HPDE6-E6E7 (cell line): ENCODE measurements at regions not wholly inside any gene's neighbourhood (a gene's known extent, or its start where the extent isn't known, plus 50 kb on each side); places are given as distances from the start of the nearest gene placed in this dataset.

Source experiments
- DNase-seq: peaks from one replicate; pipeline ENCODE4 v3.0.0; 2011; ENCODE audit warnings: missing footprints; ENCODE audit errors: extremely low spot score

DNA sequence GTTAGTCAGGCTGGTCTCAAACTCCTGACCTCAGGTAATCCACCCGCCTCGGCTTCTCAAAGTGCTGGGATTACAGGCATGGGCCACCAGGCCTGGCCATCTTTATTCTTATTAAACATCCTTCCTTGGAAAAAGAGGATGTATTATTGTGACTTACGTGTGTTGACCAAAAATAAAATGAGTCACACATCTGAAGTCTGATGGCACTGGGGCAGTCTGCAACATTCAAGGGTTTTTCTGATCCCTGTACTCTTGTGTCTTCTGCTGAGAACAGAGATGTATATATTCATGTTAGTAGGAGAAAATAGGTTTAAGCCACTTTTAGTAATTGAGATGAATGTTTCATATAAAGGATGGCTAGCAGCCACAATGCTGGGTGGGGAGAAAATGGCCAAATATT is 129.9 kb upstream of the RIPOR2 start:
- no peak for DNase-seq

DNA sequence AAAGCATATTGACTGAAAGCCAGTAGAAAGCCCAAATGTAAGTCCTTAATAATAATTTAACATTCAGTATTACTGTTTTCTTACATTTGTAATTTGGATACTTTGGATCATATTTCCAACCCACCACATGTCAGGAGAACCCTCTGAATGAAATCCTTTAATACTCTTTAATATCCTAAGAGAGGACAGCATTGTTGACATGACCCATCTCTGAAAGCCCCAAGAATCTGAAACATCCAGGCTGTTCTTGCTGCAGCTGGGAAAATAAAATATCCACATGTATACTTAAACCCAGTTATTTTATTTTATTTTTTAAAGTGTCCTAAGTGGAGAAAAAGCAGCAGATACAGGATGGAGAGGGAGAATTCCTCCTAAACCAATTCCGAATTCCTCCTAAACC is 130.8 kb upstream of the RIPOR2 start:
- DNase-seq = no peak

DNA sequence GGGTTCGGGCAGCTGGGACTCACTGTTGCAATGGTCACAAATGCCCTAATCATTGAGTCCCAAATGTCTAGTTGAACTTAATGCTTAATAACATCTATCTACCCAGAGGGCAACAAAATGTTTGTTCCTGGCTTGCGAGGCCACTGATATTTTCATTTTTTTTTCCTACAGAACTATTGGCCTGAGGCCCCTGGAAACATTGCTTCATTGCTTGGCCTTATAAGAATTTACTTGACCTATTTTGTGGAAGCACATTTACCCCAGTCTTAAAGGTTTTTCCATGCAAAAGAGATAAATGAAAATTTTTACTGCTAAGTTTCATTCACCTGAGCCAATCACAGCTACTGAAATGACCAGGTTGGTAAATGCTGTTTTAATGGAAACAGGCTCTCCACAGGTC is 133.1 kb upstream of the RIPOR2 start:
- DNase-seq = no peak

DNA sequence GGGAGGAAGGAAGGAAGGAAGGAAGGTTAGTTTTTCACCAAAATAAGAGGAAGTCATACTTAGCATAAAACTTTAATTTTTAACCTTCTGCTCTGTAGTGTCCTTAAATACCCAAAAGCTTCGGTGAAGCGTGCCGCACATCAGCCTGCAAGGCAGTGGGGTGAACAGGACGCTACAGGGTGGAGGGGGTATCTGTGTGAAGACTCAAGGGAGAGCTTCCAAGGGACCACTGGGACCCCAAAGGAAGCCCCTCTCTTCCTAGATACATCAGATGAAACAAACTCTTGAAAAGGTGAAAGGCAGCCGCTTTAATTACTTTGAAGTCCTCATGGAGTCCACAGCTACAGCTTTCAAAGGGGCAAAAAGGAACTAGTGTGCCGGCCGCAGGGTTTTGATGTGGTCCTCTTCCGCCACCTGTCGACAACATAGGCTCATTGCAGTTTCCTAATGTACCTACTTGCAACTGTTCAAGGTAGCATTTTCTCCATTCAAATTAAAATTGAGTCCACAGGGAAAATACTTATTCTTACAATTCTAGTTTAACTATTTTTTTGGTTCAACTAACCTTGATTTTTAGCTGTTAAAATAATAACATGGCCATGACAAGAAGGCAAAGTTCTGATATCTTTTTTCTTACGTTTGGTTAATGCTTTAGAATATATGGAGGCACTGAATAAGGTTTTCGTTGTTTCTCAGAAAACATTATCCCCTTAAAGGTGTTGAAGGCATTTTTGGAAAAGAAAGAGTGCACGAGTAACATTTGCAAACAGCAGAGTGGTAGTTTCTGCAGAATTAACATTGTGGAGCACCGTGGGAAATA is 135.0 kb upstream of the RIPOR2 start:
- DNase-seq = peak; percentile 48

DNA sequence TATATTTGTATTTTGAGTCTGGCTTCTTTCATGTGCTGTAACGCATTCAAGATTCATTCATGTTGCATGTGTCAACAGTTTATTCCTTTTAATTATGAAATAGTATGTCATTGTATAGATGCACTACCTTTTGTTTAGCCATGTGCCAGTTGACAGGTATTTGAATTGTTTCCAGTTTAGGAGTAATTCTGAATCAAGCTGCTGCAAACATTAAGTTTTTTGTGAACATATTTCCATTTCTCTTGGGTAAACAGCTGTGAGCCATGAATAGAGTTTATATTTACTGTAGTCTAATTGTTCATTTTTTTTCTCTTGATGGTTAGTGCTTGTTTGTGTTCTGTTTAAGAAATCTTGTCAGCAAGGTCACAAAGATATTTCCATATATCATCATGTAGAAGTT is 142.4 kb upstream of the RIPOR2 start:
- DNase-seq = no peak

DNA sequence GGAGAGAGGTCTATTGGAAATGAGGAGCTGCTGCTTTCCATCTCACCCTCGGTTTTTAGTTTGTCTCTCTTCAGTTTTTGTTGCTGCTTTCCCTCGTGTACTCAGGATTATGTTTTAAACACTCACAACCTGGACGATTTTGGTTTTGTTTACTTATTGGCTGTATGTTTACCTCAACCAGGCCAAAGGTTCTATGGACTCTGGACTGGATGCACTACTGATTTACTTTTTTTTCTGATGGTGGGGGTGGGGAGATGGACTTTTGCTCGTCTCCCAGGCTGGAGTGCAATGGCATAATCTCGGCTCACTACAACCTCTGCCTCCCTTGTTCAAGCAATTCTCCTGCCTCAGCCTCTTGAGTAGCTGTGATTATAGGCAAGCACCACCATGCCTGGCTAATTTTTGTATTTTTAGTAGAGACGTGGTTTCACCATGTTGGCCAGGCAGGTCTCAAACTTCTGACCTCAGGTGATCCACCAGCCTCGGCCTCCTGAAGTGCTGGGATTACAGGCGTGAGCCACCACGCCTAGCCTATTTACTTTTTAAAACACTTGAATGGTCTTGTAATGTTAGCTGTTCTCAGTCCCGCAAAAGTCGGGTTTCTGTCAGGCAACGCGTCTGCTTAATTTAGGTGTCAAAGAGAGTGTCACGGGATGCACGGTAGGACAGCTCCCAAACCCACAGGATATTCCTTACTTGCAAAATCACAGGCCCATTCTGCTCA is 148.2 kb upstream of the RIPOR2 start:
- DNase-seq = no peak

DNA sequence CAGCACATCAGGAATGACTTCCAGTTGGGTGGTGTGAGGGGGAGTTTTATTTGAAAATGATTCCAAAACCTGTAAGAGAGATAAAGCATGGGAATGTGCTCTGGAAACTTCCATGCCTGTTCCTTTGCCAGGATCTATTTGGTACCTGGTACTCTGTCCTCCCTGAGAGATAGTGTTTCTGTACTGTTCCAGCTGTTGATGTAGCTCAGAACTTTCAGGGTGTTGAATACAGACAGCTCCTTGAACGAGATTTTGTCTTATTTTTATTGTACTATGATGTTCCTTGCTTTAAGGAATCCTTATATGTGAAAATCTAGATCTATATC is 148.7 kb upstream of the RIPOR2 start:
- DNase-seq = no peak

DNA sequence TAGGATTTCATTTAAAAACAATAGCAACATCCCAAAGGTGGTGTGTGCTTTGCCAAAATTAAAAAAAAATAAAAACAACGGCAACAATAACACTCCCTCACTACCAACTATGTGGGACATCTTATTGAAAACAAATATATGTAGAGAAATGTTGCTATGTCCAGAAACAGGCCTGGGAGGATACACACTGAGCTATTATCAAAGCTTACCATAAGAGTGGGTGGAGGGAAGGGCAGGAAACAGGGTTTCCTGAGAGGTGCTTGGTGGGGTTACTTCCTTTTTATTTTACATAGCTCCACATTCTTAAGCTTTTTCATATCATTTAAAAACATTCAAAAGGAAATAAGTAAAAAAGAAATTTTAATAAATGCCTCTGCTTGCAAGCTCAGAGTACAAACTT is 150.0 kb upstream of the RIPOR2 start:
- DNase-seq = no peak

DNA sequence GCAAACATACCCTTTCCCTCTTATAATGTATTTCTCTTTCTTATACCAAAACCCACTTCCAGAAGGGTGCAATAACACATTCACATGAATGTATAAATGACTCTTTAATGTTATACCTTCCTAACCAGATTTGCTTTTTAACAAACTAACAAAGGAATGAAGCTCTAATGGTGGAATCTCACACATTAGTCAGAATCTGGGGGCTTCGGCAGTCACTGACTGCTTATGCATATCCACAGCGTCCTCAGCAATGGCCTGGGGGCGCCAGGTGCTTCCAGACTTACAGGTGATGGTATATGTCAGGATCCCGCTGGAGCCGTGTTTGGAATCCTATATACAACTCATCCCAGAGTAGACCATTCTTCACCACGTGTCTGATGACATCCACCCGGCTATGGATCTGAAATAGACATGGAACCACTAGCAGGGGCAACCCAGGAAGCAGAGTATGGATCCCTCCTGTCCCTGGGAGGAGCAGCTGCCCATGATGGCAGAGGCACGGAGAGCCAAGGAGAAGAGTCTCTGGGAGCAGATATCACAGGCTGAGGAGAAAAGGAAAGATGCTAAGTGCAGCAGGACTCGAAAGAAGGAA is 150.8 kb upstream of the RIPOR2 start:
- no peak for DNase-seq

DNA sequence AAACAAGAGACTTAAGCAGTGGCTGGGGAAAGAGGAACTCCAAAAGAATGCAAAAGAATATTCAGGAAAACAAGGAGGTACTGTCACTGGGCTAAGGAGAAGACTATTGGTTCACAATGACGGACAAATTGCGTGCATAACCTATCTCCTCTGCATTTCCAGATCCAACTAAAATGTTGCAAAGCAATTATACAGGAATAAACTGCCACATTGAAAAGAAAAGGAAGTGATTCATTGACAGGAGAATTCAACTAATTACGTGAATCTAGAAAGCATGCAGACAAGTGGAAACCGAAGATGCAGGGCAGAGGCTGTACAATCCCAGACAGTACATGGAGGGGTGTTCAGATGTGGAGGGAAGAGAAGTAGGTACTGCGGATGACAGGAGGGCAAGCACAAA is 152.8 kb upstream of the RIPOR2 start:
- DNase-seq = no peak

DNA sequence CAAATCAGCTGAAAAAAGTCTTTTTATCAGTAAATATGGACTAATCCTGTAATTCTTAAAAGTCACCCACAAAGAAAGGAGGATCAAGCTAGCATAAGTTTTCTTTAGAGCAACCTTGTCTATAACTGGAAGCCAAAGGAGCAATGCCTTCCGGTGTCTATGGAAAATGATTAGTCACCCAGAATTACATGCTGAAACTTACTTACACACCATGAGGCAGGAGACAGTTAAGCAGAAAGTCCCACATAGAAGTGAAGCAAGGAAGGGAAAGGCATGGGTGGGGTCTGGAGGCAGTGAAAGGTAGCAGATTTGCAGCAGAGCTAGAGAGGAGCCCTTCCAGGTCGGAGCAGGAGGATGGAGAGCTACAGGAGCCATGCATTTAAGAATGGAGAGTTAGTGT is 153.7 kb upstream of the RIPOR2 start:
- no peak for DNase-seq

DNA sequence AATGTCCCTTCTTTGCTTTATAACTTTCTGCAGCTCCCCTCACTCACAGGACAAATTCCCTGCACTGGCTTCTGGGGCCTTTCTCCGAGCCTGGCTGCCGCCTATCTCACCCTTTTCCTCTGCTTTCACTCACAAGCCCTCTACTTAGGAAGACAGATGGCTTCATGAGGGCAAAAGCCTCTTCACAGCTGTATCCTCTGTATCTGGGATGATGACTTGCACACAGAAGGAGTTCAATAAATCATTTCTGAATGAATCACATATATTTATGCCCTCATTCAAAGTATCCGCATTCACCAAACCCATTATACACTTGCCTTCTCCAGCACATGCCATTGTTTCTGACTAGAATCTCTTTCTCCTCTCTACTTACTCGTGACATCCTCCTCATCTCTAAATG is 159.0 kb upstream of the RIPOR2 start:
- DNase-seq = no peak

DNA sequence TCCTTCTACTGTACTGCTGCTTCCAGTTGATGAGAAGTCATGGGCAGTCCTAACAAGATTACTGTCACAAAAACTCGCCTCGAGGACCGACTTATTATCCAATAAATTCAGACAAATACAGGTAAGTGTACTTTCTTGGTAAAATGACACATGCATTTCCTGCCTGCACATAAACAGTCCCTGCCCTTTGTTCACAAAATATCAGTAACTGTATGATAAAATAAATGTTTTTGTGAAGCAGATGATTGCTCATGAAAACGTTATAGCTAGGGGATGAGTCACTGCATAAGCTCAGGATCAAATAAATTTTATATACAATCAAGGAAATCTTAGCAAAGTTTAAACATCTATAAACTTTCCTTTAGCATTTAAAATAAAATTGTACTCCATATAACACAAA is 164.5 kb upstream of the RIPOR2 start:
- no peak for DNase-seq

DNA sequence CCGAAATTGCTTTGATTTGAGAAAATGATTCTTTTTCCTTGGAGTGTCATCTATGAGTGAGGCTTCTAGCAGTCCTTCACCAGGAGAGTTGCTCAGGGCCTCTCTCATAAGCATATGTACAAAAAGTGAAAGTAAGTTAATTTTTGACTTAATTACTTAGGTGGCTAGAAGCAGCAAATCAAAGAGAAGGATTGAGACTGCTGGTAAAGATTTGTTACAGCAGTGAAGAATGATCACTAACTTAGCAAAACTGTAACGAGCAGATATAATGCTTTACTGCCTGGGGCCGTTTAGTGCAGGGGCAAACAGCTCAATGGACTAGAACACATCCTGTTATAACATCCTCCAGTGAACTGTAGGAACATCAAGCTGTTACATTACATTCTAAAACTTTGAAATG is 167.8 kb upstream of the RIPOR2 start:
- DNase-seq = no peak

DNA sequence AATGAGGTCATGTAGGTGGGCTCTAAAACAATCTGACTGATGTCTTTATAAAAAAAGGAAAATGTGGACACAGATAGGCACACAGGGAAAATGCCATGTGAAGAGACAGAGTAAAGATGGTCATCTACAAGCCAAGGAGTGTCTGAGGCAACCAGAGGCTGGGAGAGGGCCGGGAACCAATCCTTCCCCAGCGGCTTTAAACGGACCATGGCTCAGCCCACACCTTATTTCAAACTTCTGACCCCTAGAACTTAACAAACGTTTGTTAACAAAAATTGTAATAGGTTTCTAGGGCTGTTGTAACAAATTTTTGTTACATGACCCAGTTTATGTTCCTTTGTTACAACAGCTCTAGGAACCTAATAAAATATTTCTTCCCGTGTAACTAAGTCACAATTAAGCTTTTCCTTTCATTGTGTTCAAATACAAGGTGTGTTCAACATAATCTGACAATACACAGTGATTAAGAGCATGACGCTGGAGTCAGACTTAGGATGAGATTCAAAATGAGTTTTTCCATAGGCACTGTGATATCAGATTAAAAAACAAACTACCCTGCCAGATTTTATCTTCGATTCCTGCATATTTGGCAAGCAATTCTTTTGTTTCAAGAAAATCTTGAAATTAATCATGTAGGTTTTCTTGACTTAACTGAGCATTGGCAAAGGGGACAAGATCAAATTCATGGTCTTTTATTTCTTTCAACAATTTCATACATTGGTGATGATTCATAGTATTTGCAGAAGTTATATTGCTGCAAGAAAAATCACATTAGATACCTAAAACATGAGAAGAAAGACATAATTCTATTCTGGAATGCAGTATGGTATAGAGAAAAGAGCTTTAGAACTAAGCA is 169.5 kb upstream of the RIPOR2 start:
- DNase-seq = no peak

DNA sequence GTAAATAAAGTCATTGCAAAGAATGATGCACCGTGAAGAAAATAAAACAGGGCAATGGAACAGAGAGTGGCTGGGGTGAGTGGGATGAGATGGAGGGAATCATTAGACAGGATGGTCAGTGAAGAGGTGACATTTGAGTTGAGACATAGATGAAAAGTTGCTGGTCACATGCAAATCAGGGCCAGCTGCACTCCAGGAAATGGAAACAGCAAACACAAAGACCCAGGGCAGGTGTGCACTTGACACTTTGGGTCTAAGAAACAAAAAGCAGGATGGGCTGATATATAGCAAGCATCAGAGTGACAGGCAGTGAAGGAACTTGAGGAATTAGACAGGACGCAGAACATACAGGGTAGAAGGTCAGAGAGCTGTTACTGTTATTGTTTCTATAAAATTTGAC is 171.5 kb upstream of the RIPOR2 start:
- DNase-seq = no peak

DNA sequence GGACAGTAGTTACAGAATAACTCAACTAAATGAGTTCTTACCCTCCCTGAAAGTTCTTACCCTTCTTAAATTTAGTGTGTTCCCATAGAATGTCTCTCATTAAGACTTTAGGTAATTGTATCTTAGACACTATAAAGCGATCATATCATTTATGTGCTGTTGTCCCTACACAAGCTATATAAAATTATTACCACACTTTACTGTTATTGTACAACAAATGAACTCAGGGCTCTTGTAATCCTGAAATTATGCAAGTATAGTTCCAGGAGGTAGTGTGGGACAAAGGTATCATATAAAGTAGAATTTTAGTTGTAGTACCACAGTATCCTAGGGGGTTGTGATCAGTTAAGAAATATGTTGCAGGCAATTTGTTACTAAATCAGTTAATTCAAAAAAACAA is 167.4 kb upstream of the CARMIL1 start:
- DNase-seq = no peak

DNA sequence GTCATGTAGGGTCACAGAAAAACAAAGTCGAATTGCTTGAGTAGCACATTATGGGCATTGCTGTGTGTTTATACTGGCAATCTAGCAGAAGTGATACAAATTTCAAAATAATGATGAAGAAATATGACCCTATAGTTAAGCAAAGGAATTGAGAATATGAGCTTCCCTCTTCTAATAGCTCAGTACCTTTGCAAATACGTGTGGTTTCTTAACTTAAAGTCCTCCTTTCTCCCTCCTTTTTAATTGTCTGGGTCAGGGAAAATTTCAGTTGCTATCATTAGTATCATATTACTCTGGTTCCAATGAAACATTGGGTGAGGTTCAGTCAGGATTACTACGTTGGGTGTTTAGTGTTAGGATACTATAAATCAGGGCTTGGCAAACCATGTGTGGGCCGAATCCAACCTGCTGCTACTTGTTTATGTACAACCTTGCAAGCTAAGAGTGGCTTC is 166.8 kb upstream of the CARMIL1 start:
- peak; percentile 9 for DNase-seq

DNA sequence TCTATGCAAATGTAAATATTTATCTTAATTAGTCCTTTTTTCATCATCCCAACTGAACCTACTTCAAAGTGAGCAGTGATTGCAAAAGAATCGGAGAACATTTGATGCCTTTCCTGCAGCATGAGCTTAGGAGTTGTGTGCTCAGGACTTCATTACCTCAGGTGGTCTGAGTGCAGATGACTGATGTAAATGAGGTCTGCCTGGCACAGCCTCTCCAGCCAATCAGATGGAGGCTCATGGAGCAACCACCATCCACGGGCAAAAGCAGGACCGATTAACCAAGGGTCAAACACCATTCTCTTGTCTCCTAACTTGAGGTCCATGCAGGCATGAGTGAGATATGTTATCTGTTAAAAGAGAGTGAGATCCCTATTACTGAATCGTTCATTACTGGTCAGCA is 165.7 kb upstream of the CARMIL1 start:
- DNase-seq = no peak

DNA sequence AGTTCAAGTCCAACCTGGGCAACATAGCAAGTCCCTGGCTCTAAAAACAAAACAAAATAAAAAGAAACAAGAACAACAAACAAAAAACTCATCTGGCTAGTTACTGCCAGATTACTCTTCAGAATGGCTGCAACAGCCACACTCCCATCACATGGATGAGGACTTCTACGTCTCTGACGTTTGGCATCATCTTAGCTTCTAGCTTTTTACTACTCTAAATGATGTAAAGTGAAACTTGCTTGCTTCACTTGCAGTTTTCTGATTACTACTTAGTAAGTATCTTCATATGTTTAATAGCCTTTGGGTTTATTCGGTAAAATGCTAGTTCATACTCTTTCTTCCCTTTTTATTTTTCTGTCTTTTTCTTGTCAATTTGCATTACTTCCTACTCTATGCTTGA is 161.1 kb upstream of the CARMIL1 start:
- no peak for DNase-seq

DNA sequence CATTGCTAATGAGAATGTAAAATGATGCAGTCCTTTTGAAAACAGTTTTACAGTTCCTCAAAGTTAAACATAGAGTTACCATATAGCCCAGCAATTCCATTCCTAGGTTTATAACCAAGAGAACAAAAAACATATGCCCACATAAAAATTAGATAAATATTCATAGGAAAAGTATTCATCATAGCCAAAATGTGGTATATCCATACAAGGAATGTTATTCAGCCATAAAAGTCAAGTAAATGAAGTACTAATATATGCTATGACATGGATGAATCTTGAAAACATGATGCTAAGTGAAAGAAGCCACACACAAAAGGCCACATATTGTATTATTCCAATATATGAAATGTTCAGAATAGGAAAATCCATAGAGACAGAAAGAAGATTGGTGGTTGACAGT is 158.0 kb upstream of the CARMIL1 start:
- no peak for DNase-seq

DNA sequence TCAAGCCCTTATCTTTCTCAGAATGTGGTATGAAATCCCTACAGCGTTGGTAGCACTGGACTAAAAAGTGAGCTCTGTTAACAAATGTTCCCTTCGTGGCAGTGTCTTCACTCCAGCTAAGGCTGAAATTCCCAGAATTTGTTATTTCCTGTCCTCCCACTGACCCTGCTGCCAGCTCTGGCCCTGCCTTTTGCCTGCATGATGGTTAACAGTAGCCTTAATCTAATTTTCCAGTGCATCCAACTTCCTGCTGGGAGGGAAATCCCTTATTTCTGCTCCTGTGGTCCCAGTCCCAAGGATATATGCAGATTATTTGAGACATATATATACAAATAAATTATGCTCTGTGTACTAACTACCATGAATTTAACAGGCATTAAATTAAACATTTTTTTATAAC is 157.2 kb upstream of the CARMIL1 start:
- DNase-seq = no peak
